ENCODE measurements at regions not wholly inside any gene's neighbourhood (a gene's known extent, or its start where the extent isn't known, plus 50 kb on each side); places are given as distances from the start of the nearest gene placed in this dataset.
"Not testable (repeated sequence)": the region's sequence is repeated elsewhere in the genome, so short reads cannot be mapped to it uniquely, and the experiment has no call there.

DNA sequence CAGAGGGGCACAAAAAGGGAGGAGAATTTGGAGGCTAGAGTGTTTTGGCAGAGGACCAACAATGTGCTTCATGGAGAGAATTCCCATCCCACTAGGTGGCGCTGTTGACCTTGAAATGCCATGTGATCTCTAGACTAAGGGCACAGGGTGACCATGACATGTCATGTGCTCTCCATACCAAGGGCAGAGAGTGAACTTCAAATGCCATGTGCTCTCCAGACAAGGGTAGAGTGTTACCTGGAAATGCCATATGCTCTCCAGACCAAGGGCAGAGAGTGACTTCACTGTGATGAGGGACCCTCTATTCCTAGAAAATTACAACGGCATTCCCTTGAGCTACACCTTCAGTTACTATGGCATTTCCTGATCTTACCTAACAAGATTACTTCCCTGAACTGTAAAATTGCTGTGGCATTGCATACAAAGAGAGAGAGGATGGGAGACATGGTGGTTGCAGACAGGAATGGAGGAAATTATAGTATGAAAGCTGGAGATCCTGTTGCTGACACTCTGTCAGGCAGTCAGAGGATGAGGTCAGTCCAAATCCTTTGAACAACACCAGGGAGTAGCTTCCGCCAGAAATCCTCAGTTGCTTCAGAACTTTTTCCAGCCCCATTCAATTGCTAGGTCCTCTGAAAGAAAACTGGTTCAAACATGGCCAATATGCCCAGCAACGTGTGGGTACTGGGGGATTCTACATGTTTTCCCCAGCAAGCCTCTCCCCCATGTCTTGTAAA lies 60.9 kb upstream of the ACSM6 start:
- Histone ChIP-seq H2BK20ac (ENCODE audit: low read depth, low read length, poor library complexity, severe bottlenecking) (no peak overlapping the region), H4K5ac (ENCODE audit: insufficient read length, low read depth, low read length) (no peak overlapping the region), H2AFZ (ENCODE audit: low read length) (no peak overlapping the region), H3K27ac (ENCODE audit: insufficient read length, low read depth, low read length) (no peak overlapping the region), H3K56ac (ENCODE audit: insufficient read length, low read depth, low read length) (no peak overlapping the region), H3K14ac (ENCODE audit: insufficient read depth, low read length) (no peak overlapping the region), H4K8ac (replicated peaks; ENCODE audit: insufficient read length, low read depth, low read length) (no peak overlapping the region), H3K9me3 (ENCODE audit: control insufficient read depth, low read depth, low read length) (no peaks in the 10 kb centered on the region), H2BK5ac (ENCODE audit: insufficient read length, low read length) (no peak overlapping the region), H4K20me1 (ENCODE audit: control insufficient read depth, insufficient read depth, insufficient read length) (no peaks in the 10 kb centered on the region), H3T11ph (ENCODE audit: low read length) (no peak overlapping the region), H3K4me2 (ENCODE audit: insufficient read depth, insufficient read length, low read length) (no peak overlapping the region), H2BK120ac (ENCODE audit: low read depth, low read length, poor library complexity, severe bottlenecking) (no peak overlapping the region), H2BK12ac (ENCODE audit: insufficient read length, low read depth, low read length) (no peak overlapping the region), H2AK5ac (ENCODE audit: insufficient read length, low read length) (no peak overlapping the region), H3K23me2 (ENCODE audit: insufficient read length, low read depth, low read length, poor library complexity, severe bottlenecking) (no peaks in the 10 kb centered on the region), H3K4ac (ENCODE audit: low read depth, low read length) (no peak overlapping the region), H3K9ac (ENCODE audit: extremely low read depth, insufficient read length, low read length) (no peak overlapping the region), H3K4me1 (ENCODE audit: insufficient read depth, low read length) (peaks cover 4% of the 10 kb centered on the region; the same call in 1 of the 2 replicates), H3K79me2 (ENCODE audit: insufficient read depth, low read length) (no peaks in the 10 kb centered on the region), H3K18ac (ENCODE audit: insufficient read length, low read depth, low read length) (no peak overlapping the region), H3K79me1 (ENCODE audit: insufficient read depth, low read depth, low read length, poor library complexity, severe bottlenecking) (no peaks in the 10 kb centered on the region), H2BK15ac (ENCODE audit: low read depth, low read length) (no peak overlapping the region), H3K27me3 (ENCODE audit: insufficient read depth, low read length) (no peaks in the 10 kb centered on the region), H3K23ac (ENCODE audit: insufficient read length, low read depth, low read length) (no peak overlapping the region), H4K91ac (ENCODE audit: insufficient read length, low read depth, low read length) (no peak overlapping the region)
- TF ChIP-seq, protein P1, sequence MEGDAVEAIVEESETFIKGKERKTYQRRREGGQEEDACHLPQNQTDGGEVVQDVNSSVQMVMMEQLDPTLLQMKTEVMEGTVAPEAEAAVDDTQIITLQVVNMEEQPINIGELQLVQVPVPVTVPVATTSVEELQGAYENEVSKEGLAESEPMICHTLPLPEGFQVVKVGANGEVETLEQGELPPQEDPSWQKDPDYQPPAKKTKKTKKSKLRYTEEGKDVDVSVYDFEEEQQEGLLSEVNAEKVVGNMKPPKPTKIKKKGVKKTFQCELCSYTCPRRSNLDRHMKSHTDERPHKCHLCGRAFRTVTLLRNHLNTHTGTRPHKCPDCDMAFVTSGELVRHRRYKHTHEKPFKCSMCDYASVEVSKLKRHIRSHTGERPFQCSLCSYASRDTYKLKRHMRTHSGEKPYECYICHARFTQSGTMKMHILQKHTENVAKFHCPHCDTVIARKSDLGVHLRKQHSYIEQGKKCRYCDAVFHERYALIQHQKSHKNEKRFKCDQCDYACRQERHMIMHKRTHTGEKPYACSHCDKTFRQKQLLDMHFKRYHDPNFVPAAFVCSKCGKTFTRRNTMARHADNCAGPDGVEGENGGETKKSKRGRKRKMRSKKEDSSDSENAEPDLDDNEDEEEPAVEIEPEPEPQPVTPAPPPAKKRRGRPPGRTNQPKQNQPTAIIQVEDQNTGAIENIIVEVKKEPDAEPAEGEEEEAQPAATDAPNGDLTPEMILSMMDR (conservative IDR thresholded peaks at IDR 0.05) = peak; percentile 93
- WGBS (ENCODE audit: extremely low coverage, insufficient read length, low lambda C conversion rate) = no CpG with 5 or more reads among the region's 4 CpGs
- peaks cover 16 to 19% of the 10 kb centered on the region in 2 experiments; a peak in 4 of 5 replicates for H3K9me3 Mint-ChIP-seq
- H3K27me3 Mint-ChIP-seq (ENCODE audit: low read depth) = no peaks in the 10 kb centered on the region; the same call in none of the 2 replicates
- H3K4me3 Mint-ChIP-seq = no peak overlapping the region
- H3K4me1 Mint-ChIP-seq = peaks cover 5 to 7% of the 10 kb centered on the region in 2 experiments
- H3K36me3 Mint-ChIP-seq (ENCODE audit: insufficient read depth in 1 of 3, low read depth in 3 of 3) = peaks cover 7 to 27% (median 18%) of the 10 kb centered on the region in 3 experiments
- peak; percentile 84 for DNase-seq
- H3K27ac Mint-ChIP-seq = no peak overlapping the region

DNA sequence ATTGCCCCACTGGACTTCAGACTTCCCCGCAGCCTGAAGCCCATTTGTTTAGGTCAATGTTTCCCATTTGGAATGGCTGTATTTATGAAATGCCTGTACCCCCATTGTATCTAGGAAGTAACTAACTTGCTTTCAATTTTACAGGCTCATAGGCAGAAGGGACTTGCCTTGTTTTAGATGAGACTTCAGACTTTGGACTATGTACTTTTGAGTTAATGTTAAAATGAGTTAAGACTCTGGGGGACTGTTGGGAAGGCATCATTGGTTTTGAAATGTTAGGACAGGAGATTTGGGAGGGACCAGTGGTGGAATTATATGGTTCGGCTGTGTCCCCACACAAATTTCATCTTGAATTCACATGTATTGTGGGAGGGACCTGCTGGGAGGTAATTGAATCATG lies 61.1 kb upstream of the CYP2C8 start:
- not testable (repeated sequence) for H2AK5ac ChIP-seq (ENCODE audit: insufficient read length, low read length); H3K4me1 Mint-ChIP-seq; H3K4me2 ChIP-seq (ENCODE audit: insufficient read depth, insufficient read length, low read length); H2BK15ac ChIP-seq (ENCODE audit: low read depth, low read length); H3K4me1 ChIP-seq (ENCODE audit: insufficient read depth, low read length); H2BK20ac ChIP-seq (ENCODE audit: low read depth, low read length, poor library complexity, severe bottlenecking); H2BK5ac ChIP-seq (ENCODE audit: insufficient read length, low read length); DNase-seq; H2AFZ ChIP-seq (ENCODE audit: low read length); H3K9me3 ChIP-seq (ENCODE audit: control insufficient read depth, low read depth, low read length); H4K8ac ChIP-seq (replicated peaks; ENCODE audit: insufficient read length, low read depth, low read length); H3K27ac ChIP-seq (ENCODE audit: insufficient read length, low read depth, low read length); H3K27me3 ChIP-seq (ENCODE audit: insufficient read depth, low read length); H3K79me2 ChIP-seq (ENCODE audit: insufficient read depth, low read length); H3K27ac Mint-ChIP-seq; H3K23me2 ChIP-seq (ENCODE audit: insufficient read length, low read depth, low read length, poor library complexity, severe bottlenecking); H3K27me3 Mint-ChIP-seq (ENCODE audit: low read depth); H4K91ac ChIP-seq (ENCODE audit: insufficient read length, low read depth, low read length); H3K9ac ChIP-seq (ENCODE audit: extremely low read depth, insufficient read length, low read length); H2BK120ac ChIP-seq (ENCODE audit: low read depth, low read length, poor library complexity, severe bottlenecking); H3T11ph ChIP-seq (ENCODE audit: low read length); H2BK12ac ChIP-seq (ENCODE audit: insufficient read length, low read depth, low read length); H4K20me1 ChIP-seq (ENCODE audit: control insufficient read depth, insufficient read depth, insufficient read length); H3K23ac ChIP-seq (ENCODE audit: insufficient read length, low read depth, low read length); H3K18ac ChIP-seq (ENCODE audit: insufficient read length, low read depth, low read length); H3K79me1 ChIP-seq (ENCODE audit: insufficient read depth, low read depth, low read length, poor library complexity, severe bottlenecking); H4K5ac ChIP-seq (ENCODE audit: insufficient read length, low read depth, low read length); H3K4ac ChIP-seq (ENCODE audit: low read depth, low read length); H3K56ac ChIP-seq (ENCODE audit: insufficient read length, low read depth, low read length); H3K14ac ChIP-seq (ENCODE audit: insufficient read depth, low read length); H3K4me3 Mint-ChIP-seq
- peaks cover 16% of the 10 kb centered on the region in 2 experiments; a peak in 4 of 5 replicates for H3K9me3 Mint-ChIP-seq
- no CpG with 5 or more reads among the region's 2 CpGs for WGBS (ENCODE audit: extremely low coverage, insufficient read length, low lambda C conversion rate)
- H3K36me3 Mint-ChIP-seq (ENCODE audit: insufficient read depth in 1 of 3, low read depth in 3 of 3) = peaks cover 7 to 27% (median 18%) of the 10 kb centered on the region in 3 experiments

All from H9 (cell line).